SK-N-SH (cell line): ENCODE measurements at regions not wholly inside any gene's neighbourhood (a gene's known extent, or its start where the extent isn't known, plus 50 kb on each side); places are given as distances from the start of the nearest gene placed in this dataset.

ENCODE experiments used
- CTCF ChIP-seq: fragments of 200-600 bp; sonication (generic); IDR thresholded peaks from 2 replicates; pipeline ENCODE4 v1.6.1; 2017; ENCODE audit warnings: antibody characterized with exemption, mild to moderate bottlenecking, moderate library complexity
- EZH2phosphoT487 ChIP-seq: fragments of 200-600 bp; sonication (generic); IDR thresholded peaks from 2 replicates; pipeline ENCODE4 v1.6.1; 2017; ENCODE audit warnings: low read depth, mixed run types, mild to moderate bottlenecking, antibody characterized with exemption, moderate library complexity, borderline replicate concordance
- MAX ChIP-seq: IDR thresholded peaks from 2 replicates; pipeline ENCODE4 v1.4.0; 2012; ENCODE audit warnings: low read depth
- NFIC ChIP-seq: IDR thresholded peaks from 2 replicates; pipeline ENCODE4 v1.4.0; 2012; ENCODE audit warnings: borderline replicate concordance
- SIN3A ChIP-seq: IDR thresholded peaks from 2 replicates; pipeline ENCODE4 v1.6.1; 2012; ENCODE audit warnings: low read depth, mild to moderate bottlenecking, low read length, moderate library complexity, borderline replicate concordance
- TCF12 ChIP-seq: IDR thresholded peaks from 2 replicates; pipeline ENCODE4 v1.4.0; 2012
- USF2 ChIP-seq: fragments of 150-350 bp; IDR thresholded peaks from 2 replicates; pipeline ENCODE4 v1.6.1; 2017; ENCODE audit warnings: antibody characterized with exemption, low read length, low read depth, borderline replicate concordance

- no peak for TF ChIP-seq TCF12
- no peak for TF ChIP-seq SIN3A
- no peak for TF ChIP-seq CTCF
- TF ChIP-seq MAX, result no peak
- TF ChIP-seq USF2, result no peak
- no peak for TF ChIP-seq EZH2phosphoT487
- no peak for TF ChIP-seq NFIC
These were observed 54.7 kb upstream of the GREM2 start for GRCh38 chr1:240666568-240667198.
